ENCODE measurements at regions not wholly inside any gene's neighbourhood (a gene's known extent, or its start where the extent isn't known, plus 50 kb on each side); places are given as distances from the start of the nearest gene placed in this dataset.
A peak's percentile ranks its signal among the peaks of the same experiment; 100 is the strongest.

DNA sequence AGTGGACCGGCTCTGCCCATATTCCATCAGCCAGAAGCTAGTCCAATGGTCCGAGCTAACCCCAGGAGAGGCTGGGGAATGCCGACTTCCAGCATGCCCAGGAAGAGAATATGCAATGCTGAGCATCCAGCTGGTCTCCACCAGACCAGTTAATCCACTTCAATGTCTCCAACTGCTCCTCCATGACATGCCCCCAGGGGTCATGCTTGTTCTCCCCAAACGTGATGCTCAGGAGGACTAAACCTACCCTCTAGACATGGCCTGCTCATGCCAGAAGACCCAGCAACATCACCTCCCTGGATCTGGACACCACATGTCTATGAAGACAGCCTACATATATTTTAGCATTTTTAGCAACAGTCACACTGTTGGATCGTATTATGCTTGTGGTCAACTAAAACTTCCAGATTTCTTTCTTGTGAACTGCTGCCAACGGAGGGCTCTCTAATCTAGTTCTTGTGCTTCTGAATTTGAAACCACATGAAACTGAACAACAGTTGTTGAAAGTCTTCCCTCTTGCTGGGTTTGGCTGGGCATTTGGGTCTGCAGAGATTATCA lies 245.1 kb downstream of the SOX9 start:
- TF ChIP-seq CTCF (conservative IDR thresholded peaks at IDR 0.05): no peak
- no peak overlapping the region for H3K27ac ChIP-seq

DNA sequence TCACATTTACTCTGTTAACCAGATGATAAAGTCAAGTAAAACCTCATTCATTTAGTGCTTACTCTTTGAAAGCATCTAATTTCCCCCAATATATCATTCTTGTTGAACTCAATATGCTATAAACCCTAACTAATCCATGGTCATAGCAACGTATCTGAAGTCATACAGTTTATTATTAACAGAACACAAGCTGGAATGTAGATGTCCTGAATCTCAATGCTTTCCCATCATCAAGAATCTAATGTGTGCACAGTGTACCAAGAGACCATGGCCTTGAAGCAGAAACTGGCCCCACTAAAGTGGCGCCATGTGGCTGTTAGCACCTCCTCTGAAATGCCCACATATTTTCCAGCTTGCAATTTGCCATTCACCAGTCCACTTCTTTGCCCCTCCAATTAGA lies 245.8 kb downstream of the SOX9 start:
- TF ChIP-seq CTCF (conservative IDR thresholded peaks at IDR 0.05): no peak

GRCh38 chr17:72368191-72368590 lies 247.4 kb downstream of the SOX9 start:
- TF ChIP-seq CTCF (conservative IDR thresholded peaks at IDR 0.05): no peak
- H3K27ac ChIP-seq: no peak overlapping the region

More for the DNA sequence above, 245.8 kb downstream of the SOX9 start:
- H3K27ac ChIP-seq: no peak overlapping the region

GRCh38 chr17:72369366-72369765 lies 248.5 kb downstream of the SOX9 start:
- no peak for TF ChIP-seq CTCF (conservative IDR thresholded peaks at IDR 0.05)
- no peak overlapping the region for H3K27ac ChIP-seq

DNA sequence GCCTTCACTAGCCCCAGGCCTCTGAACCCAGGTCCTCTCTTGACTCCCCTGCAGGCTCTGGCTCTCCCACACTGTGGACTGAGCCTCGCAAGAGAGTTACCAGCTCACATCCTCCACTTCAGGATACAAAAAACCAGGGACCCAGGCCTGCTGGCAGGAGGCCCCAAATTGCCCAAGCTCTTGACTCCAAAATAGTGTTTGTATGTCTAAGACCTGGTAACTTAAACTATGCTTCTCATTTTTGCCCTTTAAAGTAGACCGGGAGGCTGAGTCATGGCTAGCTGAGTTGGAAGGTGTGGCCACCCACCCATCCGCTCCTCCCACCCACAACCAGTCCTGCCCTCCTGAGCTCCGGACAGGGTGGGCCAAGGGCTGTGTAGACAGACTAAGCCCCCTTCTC lies 250.0 kb downstream of the SOX9 start:
- no peak overlapping the region for H3K27ac ChIP-seq
- TF ChIP-seq CTCF (conservative IDR thresholded peaks at IDR 0.05): no peak

DNA sequence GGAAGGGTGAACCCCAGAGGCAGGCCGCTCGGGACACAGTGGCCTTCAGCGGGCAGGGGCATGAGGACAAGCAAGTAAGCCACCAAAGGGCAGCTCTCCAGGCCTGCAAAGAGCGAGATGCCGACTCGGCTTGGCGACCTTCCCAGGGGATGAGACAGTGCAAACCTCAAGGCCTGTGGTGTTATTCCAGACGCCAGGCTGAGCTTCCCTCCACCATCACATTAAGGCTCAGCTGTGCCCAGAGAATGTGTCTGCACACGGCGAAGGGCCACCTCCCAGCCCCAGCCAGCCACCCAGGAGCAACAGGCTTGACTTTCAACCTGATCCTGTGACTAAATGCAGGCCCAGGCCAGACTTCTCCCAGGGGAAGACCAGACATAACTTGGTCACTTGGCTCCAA lies 251.4 kb downstream of the SOX9 start:
- no peak overlapping the region for H3K27ac ChIP-seq
- no peak for TF ChIP-seq CTCF (conservative IDR thresholded peaks at IDR 0.05)

DNA sequence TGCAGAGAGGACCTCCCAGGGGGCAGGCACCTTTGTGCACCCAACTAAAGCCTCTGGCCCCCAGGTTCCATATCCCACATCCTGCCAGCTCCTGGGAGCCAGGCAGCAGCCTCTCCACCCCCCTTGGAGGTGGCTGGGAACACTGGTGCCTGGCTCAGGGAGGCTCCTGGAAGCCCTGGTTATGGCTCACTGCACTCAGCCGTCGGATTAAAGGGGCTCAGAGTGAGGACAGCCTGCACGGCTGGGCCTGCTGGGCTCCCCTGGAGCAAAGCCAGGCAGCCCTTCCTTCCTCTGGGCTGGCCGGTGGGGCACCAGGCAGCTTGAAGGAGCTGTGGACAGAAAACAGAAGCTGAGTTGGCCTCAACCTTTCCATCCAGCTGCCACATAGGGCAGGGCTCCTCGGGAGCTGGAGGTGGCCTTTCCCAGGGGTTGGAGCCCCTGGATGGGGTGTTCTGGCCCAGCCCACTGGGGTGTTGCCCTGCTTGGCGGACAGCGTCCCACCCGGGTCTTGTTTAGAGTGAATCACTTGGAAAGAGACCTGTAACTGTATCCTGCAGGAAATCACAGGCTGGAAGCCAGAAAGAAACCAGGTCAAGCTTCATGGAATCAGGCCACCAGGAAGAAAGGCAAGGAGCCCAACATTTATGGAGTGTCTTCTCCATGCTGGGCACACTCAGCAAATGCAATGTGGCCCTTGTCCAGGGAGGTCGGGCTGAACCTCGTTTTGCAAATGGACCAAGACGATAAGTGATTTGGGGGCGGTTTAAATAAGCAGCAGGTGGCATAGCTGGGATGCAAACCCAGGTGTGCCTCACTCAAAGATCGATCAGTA lies 253.3 kb downstream of the SOX9 start:
- TF ChIP-seq CTCF (conservative IDR thresholded peaks at IDR 0.05): no peak
- peak overlapping the region; percentile 25; the same call in 1 of the 2 replicates for H3K27ac ChIP-seq
